CD14-positive monocyte (primary cell): ENCODE measurements at regions not wholly inside any gene's neighbourhood (a gene's known extent, or its start where the extent isn't known, plus 50 kb on each side); places are given as distances from the start of the nearest gene placed in this dataset.
"Not testable (repeated sequence)": the region's sequence is repeated elsewhere in the genome, so short reads cannot be mapped to it uniquely, and the experiment has no call there.

Experiments used
- DNase-seq, 3 donors: peaks; one replicate each; pipeline ENCODE4 v3.0.0-alpha.2; 2011 to 2022
- H2AFZ ChIP-seq: 2 replicates; pipeline ENCODE4 v1.6.0; 2012; ENCODE audit warnings: mild to moderate bottlenecking, low read depth, low read length, inconsistent platforms; ENCODE audit not compliant: insufficient read depth, poor library complexity, severe bottlenecking
- H3K27ac ChIP-seq, 2 donors: 1 replicate in 1 of 2; 2 replicates in 1 of 2; pipeline ENCODE4 v1.5.1; 2012 to 2013; ENCODE audit warnings: low read length in 2 of 2, control low read depth in 1 of 2, inconsistent platforms in 1 of 2, low read depth in 1 of 2, mild to moderate bottlenecking in 1 of 2
- H3K27me3 ChIP-seq, 2 donors: one replicate each; pipeline versions ENCODE4 v1.6.0 to v1.6.1; 2011 to 2013; ENCODE audit warnings: low read length in 2 of 2; ENCODE audit not compliant: control insufficient read depth in 2 of 2, insufficient read depth in 2 of 2
- H3K36me3 ChIP-seq, 2 donors: replicated peaks in 1 of 2; 1 replicate in 1 of 2; 2 replicates in 1 of 2; pipeline versions ENCODE4 v1.5.1 to v1.6.1; 2012 to 2013; ENCODE audit warnings: low read length in 2 of 2, control low read depth in 1 of 2, inconsistent platforms in 1 of 2, mild to moderate bottlenecking in 1 of 2; ENCODE audit not compliant: insufficient read depth in 2 of 2, control insufficient read depth in 1 of 2
- H3K4me1 ChIP-seq, 2 donors: 1 replicate in 1 of 2; 2 replicates in 1 of 2; pipeline versions ENCODE4 v1.5.1 to v1.6.1; 2012 to 2013; ENCODE audit warnings: low read length in 2 of 2, control low read depth in 1 of 2, inconsistent platforms in 1 of 2, mild to moderate bottlenecking in 1 of 2, moderate library complexity in 1 of 2; ENCODE audit not compliant: insufficient read depth in 2 of 2, control insufficient read depth in 1 of 2
- H3K4me2 ChIP-seq: replicated peaks from 2 replicates; pipeline ENCODE3; 2012; ENCODE audit warnings: low read length, moderate library complexity, mild to moderate bottlenecking; ENCODE audit not compliant: poor library complexity, severe bottlenecking; ENCODE audit errors: extremely low read depth
- H3K4me3 ChIP-seq, 3 experiments: fragments of 200-600 bp in 1 of 3; sonication (generic) in 1 of 3; replicated peaks in 1 of 3; 1 replicate in 2 of 3; 2 replicates in 1 of 3; pipeline ENCODE4 v1.5.1; 2011 to 2013; ENCODE audit warnings: low read length in 3 of 3, mild to moderate bottlenecking in 3 of 3, control low read depth in 2 of 3, low read depth in 2 of 3, inconsistent platforms in 1 of 3, moderate library complexity in 1 of 3
- H3K79me2 ChIP-seq: 2 replicates; pipeline ENCODE4 v1.6.0; 2012; ENCODE audit warnings: mild to moderate bottlenecking, control low read depth, inconsistent platforms, low read length, moderate library complexity; ENCODE audit not compliant: insufficient read depth
- H3K9ac ChIP-seq: 2 replicates; pipeline ENCODE4 v1.6.0; 2017; ENCODE audit warnings: low read length, mild to moderate bottlenecking; ENCODE audit not compliant: insufficient read depth, poor library complexity, severe bottlenecking
- H3K9me3 ChIP-seq, 2 donors: replicated peaks in 1 of 2; 1 replicate in 1 of 2; 2 replicates in 1 of 2; pipeline versions ENCODE4 v1.5.1 to v1.6.1; 2012 to 2013; ENCODE audit warnings: low read length in 2 of 2, control low read depth in 1 of 2; ENCODE audit not compliant: control insufficient read depth in 1 of 2, insufficient read depth in 1 of 2
- H4K20me1 ChIP-seq: 2 replicates; pipeline ENCODE4 v1.6.0; 2012; ENCODE audit warnings: mild to moderate bottlenecking, low read length, control low read depth, moderate library complexity; ENCODE audit not compliant: insufficient read depth
- H3K27ac Mint-ChIP-seq, 7 donors: one replicate each; pipeline ENCODE4 v1.8.0; 2020; ENCODE audit warnings: mild to moderate bottlenecking in 7 of 7, mixed read lengths in 7 of 7, moderate library complexity in 6 of 7, inconsistent platforms in 2 of 7
- H3K27me3 Mint-ChIP-seq, 3 donors: one replicate each; pipeline ENCODE4 v1.8.0; 2021 to 2022; ENCODE audit warnings: low read depth in 3 of 3, mild to moderate bottlenecking in 3 of 3, mixed read lengths in 3 of 3, moderate library complexity in 3 of 3, inconsistent platforms in 1 of 3
- H3K36me3 Mint-ChIP-seq, 2 donors: one replicate each; pipeline ENCODE4 v1.8.0; 2020; ENCODE audit warnings: mixed read lengths in 2 of 2, inconsistent platforms in 1 of 2, mild to moderate bottlenecking in 1 of 2
- H3K4me1 Mint-ChIP-seq: one replicate; pipeline ENCODE4 v1.8.0; 2020; ENCODE audit warnings: mild to moderate bottlenecking, mixed read lengths
- H3K4me3 Mint-ChIP-seq, 2 donors: one replicate each; pipeline ENCODE4 v1.8.0; 2020; ENCODE audit warnings: mild to moderate bottlenecking in 2 of 2, mixed read lengths in 2 of 2, moderate library complexity in 1 of 2
- H3K9me3 Mint-ChIP-seq, 7 donors: one replicate each; pipeline ENCODE4 v1.8.0; 2020 to 2022; ENCODE audit warnings: mixed read lengths in 7 of 7, mild to moderate bottlenecking in 6 of 7, moderate library complexity in 6 of 7, inconsistent platforms in 2 of 7
- CTCF ChIP-seq: fragments of 200-600 bp; IDR thresholded peaks from one replicate; pipeline ENCODE4 v1.8.0; 2022; ENCODE audit warnings: antibody characterized with exemption, mild to moderate bottlenecking
- WGBS: methylation state at CpG from one replicate; pipeline ENCODE4 v1.1.5; 2013; ENCODE audit warnings: missing lambda C conversion rate; ENCODE audit not compliant: insufficient coverage; 5-methylcytosine and 5-hydroxymethylcytosine counted together
- intact Hi-C, 2 donors: fragments of 100-400 bp; cut with micrococcal nuclease; formaldehyde crosslinking; loops; one replicate each; pipeline versions ENCODE4 v1.15.0 to v1.15.1; 2023

- DNase-seq, H3K9me3 Mint-ChIP-seq, H3K27me3 Mint-ChIP-seq, H3K9me3 ChIP-seq, H3K27me3 ChIP-seq, H3K4me2 ChIP-seq, H3K79me2 ChIP-seq, H3K4me1 ChIP-seq, intact Hi-C loops, H3K27ac Mint-ChIP-seq, H3K27ac ChIP-seq, H3K4me1 Mint-ChIP-seq, H3K9ac ChIP-seq, H3K4me3 ChIP-seq, H4K20me1 ChIP-seq, H3K4me3 Mint-ChIP-seq, H3K36me3 ChIP-seq, H2AFZ ChIP-seq: not testable (repeated sequence)
- no CpG with 5 or more reads among the region's 1 CpG for WGBS
- TF ChIP-seq CTCF = peak; percentile 24
- H3K36me3 Mint-ChIP-seq = peaks cover 12 to 14% of the 10 kb centered on the region in 2 donors
These were observed 83.2 kb upstream of the AGTPBP1 start for GRCh38 chr9:85824949-85825348.

- H3K27me3 ChIP-seq, H3K36me3 ChIP-seq, H3K9me3 ChIP-seq, H3K4me2 ChIP-seq, H3K4me3 Mint-ChIP-seq, H3K4me3 ChIP-seq, H3K79me2 ChIP-seq, intact Hi-C loops, DNase-seq, H3K27ac Mint-ChIP-seq, H3K4me1 Mint-ChIP-seq, H3K9me3 Mint-ChIP-seq, H3K27me3 Mint-ChIP-seq, H3K4me1 ChIP-seq, H3K27ac ChIP-seq, H2AFZ ChIP-seq, H3K9ac ChIP-seq, H4K20me1 ChIP-seq: not testable (repeated sequence)
- peaks cover 11 to 29% of the 10 kb centered on the region in 2 donors for H3K36me3 Mint-ChIP-seq
- no CpG with 5 or more reads among the region's 1 CpG for WGBS
These were observed 92.8 kb upstream of the AGTPBP1 start for GRCh38 chr9:85834591-85834990.

- peaks cover 33 to 37% of the 10 kb centered on the region in 2 donors for H3K36me3 Mint-ChIP-seq
- H3K9me3 Mint-ChIP-seq, DNase-seq, H3K27me3 Mint-ChIP-seq, H3K4me3 ChIP-seq, H3K27ac ChIP-seq, H3K4me1 Mint-ChIP-seq, H3K9me3 ChIP-seq, H3K9ac ChIP-seq, H3K79me2 ChIP-seq, H3K4me2 ChIP-seq, H3K27ac Mint-ChIP-seq, H3K4me3 Mint-ChIP-seq, H3K27me3 ChIP-seq, H3K4me1 ChIP-seq, H3K36me3 ChIP-seq, intact Hi-C loops, H4K20me1 ChIP-seq, H2AFZ ChIP-seq: not testable (repeated sequence)
- WGBS = no CpG with 5 or more reads among the region's 1 CpG
These were observed 97.0 kb upstream of the NAA35 start for GRCh38 chr9:85843949-85844348.

- H3K9ac ChIP-seq, H4K20me1 ChIP-seq, H3K4me3 Mint-ChIP-seq, H3K27me3 ChIP-seq, H3K4me1 Mint-ChIP-seq, intact Hi-C loops, H3K79me2 ChIP-seq, H3K27ac Mint-ChIP-seq, H3K4me1 ChIP-seq, H2AFZ ChIP-seq, H3K4me2 ChIP-seq, DNase-seq, H3K9me3 ChIP-seq, H3K9me3 Mint-ChIP-seq, H3K4me3 ChIP-seq, H3K27me3 Mint-ChIP-seq, H3K27ac ChIP-seq: not testable (repeated sequence)
- peaks cover 21 to 25% of the 10 kb centered on the region in 2 donors for H3K36me3 Mint-ChIP-seq
- no CpG with 5 or more reads among the region's 2 CpGs for WGBS
- peaks cover 11 to 12% of the 10 kb centered on the region in 2 donors for H3K36me3 ChIP-seq
These were observed 93.2 kb upstream of the NAA35 start for GRCh38 chr9:85847782-85848181.
